HG03571 (cell line): ENCODE measurements at regions not wholly inside any gene's neighbourhood (a gene's known extent, or its start where the extent isn't known, plus 50 kb on each side); places are given as distances from the start of the nearest gene placed in this dataset.
"Not testable (repeated sequence)": the region's sequence is repeated elsewhere in the genome, so short reads cannot be mapped to it uniquely, and the experiment has no call there.

Source experiments
- ATAC-seq: cut with Tn5 transposase; IDR thresholded peaks from one replicate; pipeline ENCODE4 v1.9.1; 2021; ENCODE audit not compliant: unreplicated experiment

DNA sequence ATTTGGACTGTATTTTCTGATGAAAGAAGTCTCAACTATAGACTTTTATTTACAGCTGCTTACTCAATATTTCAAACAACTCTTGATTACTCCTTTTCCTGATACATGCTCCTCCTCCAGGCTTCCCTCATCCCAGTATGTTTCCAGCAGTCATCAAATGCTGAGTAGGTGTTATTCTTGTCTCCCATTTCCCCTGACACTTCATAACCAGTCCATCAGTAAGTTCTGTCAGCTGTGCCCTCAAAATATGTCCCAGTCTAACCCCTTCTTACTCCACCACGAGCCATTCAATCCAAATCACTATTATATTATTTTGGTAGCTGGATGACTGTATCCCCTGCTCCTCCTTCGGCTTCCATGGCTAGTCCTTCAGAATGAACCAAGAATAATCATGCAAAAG lies 189.1 kb upstream of the DTNA start:
- ATAC-seq, result no peak

DNA sequence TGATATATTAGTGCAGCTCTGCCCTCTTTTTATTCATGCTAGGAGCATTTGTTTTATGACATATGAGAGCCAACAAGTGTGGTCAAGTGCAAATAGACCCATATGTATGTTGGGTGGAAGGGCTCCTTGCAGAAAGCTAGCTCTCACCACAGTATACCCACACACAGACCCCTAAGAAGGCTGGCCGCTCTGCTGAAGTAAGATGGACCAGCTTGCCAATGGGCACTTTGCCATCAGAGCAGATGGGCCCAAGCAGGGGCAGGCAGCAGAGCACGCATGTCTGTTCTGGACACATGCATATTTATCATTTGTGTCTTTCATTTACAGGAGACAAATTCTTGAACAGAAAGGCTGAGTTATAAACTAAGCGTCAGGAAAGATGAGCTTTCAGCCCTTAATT lies 187.5 kb upstream of the DTNA start:
- no peak for ATAC-seq

- no peak for ATAC-seq
These were observed 184.9 kb upstream of the DTNA start for GRCh38 chr18:34525244-34525643.

- ATAC-seq, result no peak
These were observed 181.9 kb upstream of the DTNA start for GRCh38 chr18:34528177-34528576.

DNA sequence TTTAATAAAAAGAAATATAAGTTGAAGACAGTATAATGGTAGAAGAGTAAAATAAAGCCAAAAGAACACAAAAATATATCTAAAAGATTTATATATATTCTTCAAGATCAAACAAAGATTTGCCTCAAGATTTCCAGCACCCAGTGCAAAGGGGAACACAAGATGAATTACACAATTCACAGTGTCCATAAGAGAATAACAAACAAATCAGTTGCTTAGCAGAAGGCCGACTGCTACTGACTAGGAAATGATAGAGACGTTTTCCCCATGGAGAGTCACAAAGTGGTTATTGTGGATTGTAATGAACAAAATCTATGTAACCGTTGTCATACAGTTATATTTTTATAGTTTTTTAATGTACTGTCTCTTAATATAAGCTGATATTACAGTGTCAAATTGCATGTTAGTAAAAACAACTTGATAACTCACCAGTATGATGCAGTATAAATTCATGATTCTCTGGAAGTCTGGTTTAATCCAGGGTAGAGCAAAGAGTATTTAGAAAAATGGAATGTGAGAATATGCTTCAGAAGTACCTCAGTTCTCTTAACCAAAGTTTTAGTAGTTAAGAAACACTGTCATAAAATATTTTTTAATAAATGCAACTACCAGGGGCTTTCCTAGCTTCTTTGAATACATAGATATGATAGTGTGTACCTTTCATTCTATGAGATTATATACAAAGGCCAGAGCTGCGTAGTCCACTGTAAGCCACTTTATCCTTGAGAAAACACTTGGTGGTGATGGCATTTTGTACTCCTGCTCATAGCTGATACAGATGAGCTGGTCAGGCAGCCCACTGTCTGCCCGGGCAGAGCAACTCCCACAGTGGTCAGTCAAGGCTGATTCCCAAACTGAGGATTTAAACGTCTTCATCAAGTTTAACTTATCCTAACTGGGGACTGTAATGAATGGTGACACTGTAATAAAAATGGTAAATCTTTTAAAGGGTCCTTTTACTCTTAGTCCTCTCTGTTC lies 180.5 kb upstream of the DTNA start:
- ATAC-seq, result no peak

- ATAC-seq, result no peak
These were observed 179.0 kb upstream of the DTNA start for GRCh38 chr18:34531110-34531509.

DNA sequence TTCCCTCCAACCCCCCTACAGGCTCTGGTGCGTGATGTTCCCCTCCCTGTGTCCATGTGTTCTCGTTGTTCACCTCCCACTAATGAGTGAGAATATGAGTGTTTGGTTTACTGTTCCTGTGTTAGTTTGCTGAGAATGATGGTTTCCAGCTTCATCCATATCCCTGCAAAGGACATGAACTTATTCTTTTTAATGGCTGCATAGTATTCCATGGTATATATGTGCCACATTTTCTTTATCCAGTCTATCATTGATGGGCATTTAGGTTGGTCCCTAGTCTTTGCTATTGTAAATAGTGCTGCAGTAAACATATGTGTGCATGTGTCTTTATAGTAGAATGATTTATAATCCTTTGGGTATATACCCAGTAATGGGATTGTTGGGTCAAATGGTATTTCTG lies 175.5 kb upstream of the DTNA start:
- not testable (repeated sequence) for ATAC-seq

GRCh38 chr18:34540897-34541296 lies 169.2 kb upstream of the DTNA start:
- ATAC-seq, result no peak

DNA sequence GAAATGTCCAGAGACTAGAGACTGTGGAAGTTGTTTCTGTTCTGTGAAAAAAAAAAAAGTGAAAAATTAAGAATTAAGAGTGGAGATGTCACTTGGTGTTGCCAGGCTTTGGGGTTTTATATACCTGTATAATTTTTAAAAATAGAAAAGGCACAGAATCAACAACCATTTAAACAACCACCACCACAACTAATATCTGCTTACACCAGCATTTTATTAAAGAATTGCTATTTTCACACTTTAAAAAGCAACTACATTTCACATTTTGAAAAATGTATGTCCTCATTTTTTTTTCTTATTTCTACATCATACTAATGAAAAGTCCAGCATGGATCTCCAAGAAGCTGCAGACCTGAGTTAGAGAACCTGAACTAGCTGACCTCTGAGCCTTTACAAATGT lies 167.5 kb upstream of the DTNA start:
- ATAC-seq, result no peak

- no peak for ATAC-seq
These were observed 166.7 kb upstream of the DTNA start for GRCh38 chr18:34543356-34543755.

DNA sequence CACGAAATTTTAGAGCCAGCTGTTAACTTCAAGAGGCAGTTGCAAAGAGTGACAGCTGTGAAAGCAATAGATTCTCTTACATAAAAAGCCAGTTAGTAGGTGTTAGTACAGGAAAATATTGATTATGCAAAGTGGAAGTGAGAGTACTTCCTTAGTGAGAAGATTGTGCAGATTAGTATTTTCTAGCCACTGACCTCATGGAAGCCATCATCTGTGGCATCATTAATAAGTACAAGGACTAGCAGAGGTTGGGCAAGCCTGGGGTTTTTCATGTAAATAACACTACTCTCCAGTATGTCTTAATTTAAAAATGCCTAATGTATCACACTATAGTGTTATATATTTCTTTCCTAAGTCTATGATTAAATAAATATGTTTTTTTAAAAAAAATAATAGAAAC lies 166.2 kb upstream of the DTNA start:
- no peak for ATAC-seq

GRCh38 chr18:34544930-34545329 lies 165.2 kb upstream of the DTNA start:
- no peak for ATAC-seq

DNA sequence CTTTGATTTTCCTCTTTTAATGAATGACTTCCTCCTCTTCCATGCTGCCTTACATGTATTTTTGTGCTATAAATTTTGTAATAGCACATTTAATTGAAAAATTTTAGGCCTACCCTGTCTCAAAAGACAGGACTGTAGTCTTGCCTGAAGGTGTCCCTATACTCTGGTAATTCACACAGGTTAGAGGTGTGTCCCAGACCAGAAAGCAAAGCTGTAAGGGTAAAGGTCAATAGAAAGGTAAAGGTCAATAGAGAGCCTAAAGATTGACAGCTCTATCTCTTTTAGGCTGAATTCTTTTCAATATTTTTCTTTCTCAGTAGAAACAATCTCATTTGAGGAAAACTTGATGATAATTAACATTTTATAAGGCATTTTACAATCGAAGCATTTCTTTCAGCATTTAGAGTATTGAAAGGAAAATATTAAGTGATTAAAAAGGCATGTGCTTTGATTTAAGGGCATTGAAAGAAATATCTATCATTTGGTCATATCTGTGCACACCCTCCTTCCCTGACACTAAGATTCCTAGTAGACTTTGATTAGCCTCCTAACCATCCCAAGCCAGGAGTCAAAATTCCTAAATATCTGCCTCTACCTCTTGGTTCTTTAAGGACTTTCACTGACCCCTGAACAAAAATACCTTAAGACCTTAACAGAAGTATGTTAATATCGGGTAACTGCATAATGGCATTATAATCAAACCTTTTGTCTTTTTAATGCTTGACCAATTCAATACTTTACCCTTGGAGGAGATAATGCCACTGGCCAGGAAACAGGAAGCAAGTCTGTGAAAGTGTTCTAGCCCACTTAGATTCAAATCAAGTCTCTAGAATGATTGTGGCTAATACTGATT lies 161.8 kb upstream of the DTNA start:
- no peak for ATAC-seq

DNA sequence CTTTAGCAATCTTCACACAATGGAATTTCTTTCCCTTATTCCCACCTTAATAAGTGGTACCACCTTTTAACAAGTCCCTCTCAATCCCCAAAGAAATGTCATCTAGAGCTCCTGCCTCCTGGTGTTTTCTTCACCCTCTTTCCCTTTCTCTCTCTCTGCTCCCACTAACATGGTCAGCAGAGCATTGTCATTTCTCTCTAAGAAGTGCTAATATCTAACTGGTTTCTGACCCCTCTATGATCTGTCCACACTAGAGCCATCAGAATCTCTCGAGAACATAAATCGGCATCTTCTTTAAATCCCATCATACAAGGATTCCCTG lies 161.2 kb upstream of the DTNA start:
- ATAC-seq, result no peak

DNA sequence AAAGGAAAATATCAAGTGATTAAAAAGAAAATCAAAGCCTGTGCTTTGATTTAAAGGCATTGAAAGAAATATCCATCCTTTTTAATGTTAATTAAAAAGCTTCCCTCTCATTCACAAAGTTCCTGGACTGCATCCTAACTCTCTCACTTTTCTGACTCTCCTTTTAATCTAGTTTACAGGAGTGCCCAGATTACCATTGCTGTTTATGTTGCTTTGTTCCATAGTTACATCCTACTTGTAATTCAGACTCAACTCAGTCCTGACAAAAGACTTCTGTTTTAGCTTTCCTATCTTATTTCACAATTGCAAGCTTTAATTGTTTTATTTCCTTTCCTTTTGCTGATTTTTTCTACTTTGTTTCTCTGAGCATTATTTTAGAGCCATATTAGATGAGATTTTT lies 160.7 kb upstream of the DTNA start:
- ATAC-seq, result no peak

- no peak for ATAC-seq
These were observed 159.9 kb upstream of the DTNA start for GRCh38 chr18:34550156-34550555.

DNA sequence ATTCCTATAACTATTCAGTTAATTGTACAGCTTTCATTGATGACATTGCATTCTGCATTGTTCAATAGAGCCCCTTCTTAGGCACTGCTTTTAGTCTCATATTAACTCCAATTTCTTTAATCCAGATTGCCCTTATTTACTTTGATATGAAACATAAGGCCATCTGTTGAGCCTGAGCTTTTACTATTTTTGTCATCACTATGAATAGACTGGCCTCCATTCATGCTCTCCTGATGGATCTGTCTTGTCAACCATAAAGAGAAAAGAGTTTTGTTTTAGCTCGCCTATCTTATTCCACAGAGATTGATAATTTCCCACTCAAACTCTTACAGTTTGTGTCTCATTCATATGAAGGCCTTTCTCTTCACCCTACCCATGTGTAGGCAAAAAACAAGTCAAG lies 159.2 kb upstream of the DTNA start:
- no peak for ATAC-seq

- no peak for ATAC-seq
These were observed 158.3 kb upstream of the DTNA start for GRCh38 chr18:34551824-34552223.

DNA sequence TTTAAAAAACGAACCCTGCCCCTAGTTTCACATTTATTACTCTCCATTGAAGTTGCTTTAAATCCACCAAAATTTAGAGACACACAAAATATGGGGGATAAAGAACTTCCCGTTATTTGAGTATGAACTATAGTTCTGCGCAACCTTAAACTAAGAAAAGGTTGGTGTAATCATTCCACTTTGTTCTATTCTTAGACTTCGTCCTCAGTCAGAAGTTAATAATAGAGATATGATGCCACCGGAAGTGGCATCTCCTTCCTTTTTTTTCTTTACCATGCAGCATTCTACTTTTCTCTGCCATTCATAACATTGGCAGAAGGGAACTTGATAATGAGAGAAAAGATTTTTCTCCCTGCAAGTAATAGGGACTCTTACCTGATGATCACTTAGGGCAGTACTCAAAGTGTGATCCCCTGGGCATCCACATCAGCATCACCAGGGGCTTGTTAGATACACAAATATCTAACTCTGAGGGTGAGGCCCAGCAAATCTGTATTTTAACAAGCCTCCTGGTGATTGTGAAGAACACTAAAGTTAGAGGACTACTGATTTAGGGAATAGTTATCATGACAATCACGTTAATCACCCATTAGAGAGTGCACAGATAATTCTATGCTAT lies 147.7 kb upstream of the DTNA start:
- ATAC-seq, result no peak

DNA sequence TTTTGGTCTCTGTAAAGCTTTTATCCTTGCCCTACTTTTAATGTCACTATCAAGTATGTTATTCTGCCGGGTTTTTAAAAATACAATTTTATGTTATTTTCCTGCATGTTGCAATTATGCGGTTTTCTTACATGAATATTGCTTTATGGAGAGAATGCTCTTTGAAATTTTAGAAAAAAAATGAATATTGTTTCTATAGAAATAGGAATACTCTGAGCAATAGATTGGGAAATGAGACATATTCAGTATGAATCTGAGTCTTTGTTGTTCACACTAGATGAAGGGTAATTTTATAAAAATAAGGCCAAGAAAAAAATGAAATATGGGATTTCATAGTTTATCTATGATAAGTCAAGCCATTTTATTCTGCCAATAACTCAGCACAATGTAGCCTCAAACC lies 142.2 kb upstream of the DTNA start:
- ATAC-seq, result no peak

DNA sequence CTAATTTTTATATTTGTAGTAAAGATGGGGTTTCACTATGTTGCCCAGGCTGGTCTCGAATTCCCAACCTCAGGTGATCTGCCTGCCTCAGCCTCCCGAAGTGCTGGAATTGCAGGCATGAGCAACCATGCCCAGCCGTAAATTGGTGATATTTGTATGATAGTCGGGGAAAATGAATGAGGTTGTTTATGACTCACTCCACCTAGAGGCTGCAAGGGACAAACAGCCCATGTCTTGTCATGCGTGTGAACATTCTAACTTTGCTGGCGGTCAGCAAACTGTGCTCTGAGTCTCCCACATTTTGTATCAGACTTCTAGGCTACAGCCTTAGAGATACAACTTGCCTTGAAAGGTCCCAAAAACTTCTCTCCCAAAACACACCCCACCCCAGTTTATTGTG lies 133.5 kb upstream of the DTNA start:
- no peak for ATAC-seq

DNA sequence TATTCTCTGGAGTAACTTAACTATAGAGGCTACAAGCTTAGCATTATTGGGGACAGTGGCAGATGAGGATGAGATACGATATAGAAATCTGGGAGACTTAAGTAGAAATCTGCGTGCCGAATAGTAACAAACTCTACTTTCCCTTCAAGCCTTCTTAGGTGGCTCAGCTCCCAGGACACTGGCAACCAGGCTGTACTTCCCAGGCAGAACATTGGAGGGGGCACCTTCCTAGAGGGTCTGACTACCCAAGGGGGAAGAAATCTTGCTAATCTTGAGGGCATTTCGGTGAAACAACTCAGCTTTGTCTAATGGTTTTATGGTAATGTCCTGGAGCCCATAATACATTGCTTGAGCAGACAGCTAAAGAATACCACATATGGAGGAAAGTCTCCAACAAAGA lies 126.2 kb upstream of the DTNA start:
- no peak for ATAC-seq
